Stomach (tissue), 4 donors: ENCODE measurements at regions not wholly inside any gene's neighbourhood (a gene's known extent, or its start where the extent isn't known, plus 50 kb on each side); places are given as distances from the start of the nearest gene placed in this dataset.

Experiments
- CTCF ChIP-seq, 7 experiments: fragments of 450-650 bp in 4 of 7; fragments of 200-600 bp in 3 of 7; sonication (generic) in 3 of 7; IDR thresholded peaks; one replicate each; pipeline ENCODE4 v1.5.1; 2016 to 2019; ENCODE audit warnings: antibody characterized with exemption in 7 of 7, control low read depth in 2 of 7, mild to moderate bottlenecking in 1 of 7
- EP300 ChIP-seq: sonication (generic); formaldehyde crosslinking; IDR thresholded peaks from one replicate; pipeline ENCODE4 v1.6.1; 2017; ENCODE audit warnings: antibody characterized with exemption
- POLR2A ChIP-seq, 4 donors: fragments of 450-650 bp; IDR thresholded peaks; one replicate each; pipeline ENCODE4 v1.6.1; 2016; ENCODE audit warnings: antibody characterized with exemption in 4 of 4, control low read depth in 2 of 4, mild to moderate bottlenecking in 1 of 4, moderate library complexity in 1 of 4
- POLR2AphosphoS5 ChIP-seq, 3 donors: sonication (generic); formaldehyde crosslinking; IDR thresholded peaks; one replicate each; pipeline ENCODE4 v1.6.1; 2016; ENCODE audit warnings: antibody characterized with exemption in 3 of 3

GRCh38 chr17:68127914-68128313 is 92.4 kb downstream of the KPNA2 start:
- no peak for TF ChIP-seq CTCF (IDR thresholded peaks at IDR 0.05)
- no peak for TF ChIP-seq POLR2A (IDR thresholded peaks at IDR 0.05)
- TF ChIP-seq POLR2AphosphoS5 (IDR thresholded peaks at IDR 0.05), result no peak
- no peak for TF ChIP-seq EP300
